ENCODE measurements at regions not wholly inside any gene's neighbourhood (a gene's known extent, or its start where the extent isn't known, plus 50 kb on each side); places are given as distances from the start of the nearest gene placed in this dataset.

DNA sequence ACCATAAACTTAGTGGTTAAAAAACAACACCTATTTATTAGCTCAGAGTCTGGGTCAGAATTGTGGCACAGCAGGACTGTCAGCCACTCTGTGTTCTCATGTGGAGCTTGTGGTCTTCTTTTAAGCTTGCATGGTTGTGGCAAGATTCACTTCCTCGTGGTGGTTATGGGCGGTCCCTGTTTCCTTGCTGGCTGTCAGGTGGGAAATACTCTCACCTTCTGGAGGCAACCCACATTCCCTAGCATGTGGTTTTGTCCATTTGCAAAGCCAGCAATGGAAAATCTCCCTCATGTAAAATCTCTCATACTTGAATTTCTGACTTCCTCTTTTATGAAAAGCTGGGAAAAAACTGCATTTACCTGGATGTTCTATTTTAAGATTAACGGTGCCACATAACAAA, 229.8 kb downstream of the ALX1 start:
- FAIRE-seq, result no peak

DNA sequence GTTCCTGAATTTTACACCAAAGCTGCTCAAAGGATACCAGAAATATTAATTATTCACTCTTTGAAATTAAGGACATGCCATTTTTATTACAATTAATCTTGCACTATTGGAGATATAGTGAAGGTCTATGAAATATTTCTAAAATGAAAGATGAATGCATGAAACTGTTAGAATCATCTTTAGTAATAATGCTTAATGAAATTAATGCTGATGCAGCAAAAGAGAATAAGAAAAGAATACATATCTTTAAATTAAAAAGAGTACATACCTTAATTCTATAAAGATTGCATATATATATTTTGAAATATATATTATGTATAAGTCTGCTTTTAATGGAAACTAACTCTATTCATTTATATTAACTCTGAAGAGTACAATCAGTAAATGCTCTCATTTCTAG, 236.0 kb downstream of the ALX1 start:
- FAIRE-seq, result no peak

DNA sequence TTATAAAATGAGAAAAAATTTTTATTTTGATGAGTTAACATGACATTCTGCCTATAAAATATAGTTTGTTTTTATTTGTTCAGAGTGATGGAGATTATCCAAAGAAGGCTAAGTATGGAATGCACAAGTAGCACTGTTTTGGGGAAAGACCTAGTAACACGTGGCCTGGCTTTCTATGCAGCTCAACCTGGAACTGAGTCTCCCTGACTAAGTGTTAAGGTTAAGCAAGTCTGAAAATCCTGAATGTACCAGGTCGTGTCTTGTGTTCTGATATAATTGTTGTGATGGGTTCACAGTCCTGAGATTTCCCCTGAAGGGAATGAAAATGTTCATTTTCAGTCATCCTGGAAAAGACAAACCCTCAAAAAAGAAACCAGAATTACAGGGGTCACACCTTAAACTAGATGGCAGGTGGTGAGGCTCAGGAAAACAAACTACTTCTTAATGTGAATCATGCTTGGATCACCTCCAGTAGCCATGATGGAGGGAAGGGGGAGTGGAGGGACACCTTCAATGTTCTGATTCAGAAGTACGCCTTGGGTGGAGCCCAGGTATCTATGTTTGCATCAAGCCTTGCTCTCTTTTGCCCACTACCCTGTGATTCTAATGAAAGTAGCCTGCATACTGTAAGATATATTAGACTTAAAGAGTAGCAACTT, 236.8 kb downstream of the ALX1 start:
- FAIRE-seq, result no peak

DNA sequence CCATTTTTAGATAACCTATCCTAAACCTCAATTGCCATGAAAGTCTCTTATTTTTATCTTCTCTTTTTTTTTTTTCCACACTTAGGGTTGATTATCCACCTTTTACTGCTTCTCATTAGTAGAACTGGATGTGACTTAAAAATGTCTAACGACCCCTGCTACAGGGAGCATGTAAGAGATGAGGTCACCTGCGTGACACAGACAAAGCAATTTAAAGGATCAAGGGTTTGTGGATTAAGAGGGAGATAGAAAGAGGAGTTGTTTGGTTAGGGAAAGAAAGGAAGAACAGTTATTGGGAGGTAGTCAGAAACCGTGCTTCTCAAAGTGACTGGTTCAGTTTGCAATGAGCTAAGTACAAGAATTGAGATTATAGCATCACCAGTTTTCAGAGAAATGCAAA, 239.1 kb downstream of the ALX1 start:
- FAIRE-seq, result no peak

DNA sequence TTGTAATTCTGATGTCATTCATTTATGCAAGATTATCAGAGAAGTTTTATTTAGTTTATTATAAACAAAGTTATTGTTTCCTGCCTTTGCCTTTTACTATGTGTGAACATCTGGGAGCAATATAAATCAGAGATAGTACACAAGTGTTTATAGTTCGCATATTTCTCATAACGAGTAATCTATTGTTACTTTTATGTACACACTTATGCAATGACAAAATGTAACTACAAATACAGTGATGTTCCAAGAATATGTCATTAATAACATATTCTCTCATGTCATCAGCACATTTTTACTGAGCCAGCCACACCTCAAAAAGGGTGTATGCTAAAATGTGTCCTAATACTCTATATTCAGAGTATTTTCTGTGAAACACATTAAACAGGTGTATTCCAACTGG, 243.2 kb downstream of the ALX1 start:
- FAIRE-seq, result no peak

DNA sequence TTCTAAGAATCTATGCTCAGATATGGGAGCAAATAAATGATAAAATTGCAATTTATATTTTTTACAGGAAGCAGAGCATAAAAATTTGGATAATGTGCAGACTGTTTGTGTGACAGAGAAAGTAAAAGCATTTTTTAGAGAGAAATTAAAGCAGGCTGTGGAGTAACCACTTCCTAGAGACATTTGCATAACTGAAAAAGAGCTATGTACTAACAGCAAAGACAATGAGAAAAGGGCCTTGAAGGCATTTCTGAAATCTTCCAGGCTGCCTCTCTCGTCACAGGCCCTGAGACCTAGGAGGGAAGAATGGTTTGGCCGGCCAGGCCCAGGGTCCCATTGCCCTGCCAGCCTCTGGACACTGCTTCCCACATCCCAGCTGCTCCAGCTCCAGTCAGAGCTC, 247.2 kb downstream of the ALX1 start:
- no peak for FAIRE-seq

DNA sequence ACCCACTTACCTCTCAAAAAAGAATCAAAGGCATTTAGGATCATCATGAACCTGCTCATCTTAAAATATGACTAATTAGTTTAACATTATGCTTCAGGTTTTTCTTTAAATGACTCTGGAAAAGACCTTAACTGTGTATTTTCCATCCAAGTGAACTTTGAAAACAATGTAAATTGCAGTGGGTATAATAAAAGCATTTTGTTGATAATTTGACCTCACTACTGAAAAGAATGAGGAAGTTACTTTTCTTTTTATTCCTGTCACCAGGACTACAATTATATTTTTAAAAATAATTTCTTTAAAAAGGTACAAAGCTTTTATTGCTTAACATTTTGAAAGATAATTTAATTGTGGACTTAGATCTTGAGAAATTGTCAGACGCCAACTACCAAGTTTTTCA, 249.9 kb downstream of the ALX1 start:
- FAIRE-seq, result no peak

DNA sequence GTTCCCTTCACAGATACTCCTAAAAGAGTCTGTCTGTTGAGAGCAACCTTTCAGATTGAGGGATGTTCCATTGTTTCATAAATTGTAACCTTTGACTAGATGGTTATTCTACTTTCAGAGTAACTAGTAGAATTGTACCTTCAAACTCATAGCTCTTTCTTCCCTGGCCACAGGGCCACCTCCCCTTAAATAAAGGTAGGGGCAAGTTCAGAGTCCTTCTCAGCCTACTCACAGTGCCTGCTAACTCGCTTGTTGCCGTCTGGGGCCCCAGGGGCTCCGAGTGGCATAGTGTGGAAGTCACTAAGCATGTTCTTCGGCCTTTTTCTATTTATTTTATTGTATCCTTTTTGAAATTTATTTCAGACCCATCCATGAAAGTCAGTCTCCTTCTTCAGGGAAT, 250.4 kb downstream of the ALX1 start:
- no peak for FAIRE-seq

DNA sequence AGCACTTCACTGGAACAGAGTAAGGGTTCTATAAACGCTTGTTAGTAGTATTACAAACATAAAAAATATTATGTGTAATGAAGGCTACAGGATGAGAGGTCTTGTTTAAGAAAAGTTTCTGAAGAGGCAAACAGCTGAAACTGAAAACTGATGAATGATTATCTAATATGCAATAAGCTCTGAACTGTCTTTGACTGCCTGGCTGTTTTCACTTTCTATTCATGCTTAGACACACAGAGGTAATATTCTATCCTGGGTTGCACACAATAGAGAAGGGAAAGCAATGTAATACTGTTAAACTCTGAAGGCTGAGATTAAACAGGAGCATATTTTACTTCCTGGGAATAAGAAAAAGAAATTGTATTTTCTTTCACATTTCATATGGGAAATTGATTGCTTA, 251.3 kb downstream of the ALX1 start:
- no peak for FAIRE-seq

DNA sequence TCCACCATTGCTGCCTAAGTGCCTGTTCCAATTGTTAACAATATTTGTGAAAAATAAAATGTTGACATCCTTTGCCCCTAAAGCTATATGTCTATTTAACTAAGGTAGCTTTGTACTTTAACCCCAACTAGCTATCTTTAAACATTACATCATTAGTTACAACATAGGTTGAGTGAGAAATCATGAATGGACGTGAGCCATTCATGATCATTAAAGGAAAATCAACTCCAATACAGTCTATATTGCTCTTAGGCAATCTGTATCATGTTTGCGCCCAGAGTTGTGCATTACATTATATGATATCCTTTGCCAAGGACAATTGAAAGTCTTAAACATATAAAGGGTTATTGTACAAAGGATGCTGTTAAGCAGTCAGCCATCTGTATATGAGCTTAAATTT, 269.6 kb downstream of the ALX1 start:
- FAIRE-seq, result no peak

DNA sequence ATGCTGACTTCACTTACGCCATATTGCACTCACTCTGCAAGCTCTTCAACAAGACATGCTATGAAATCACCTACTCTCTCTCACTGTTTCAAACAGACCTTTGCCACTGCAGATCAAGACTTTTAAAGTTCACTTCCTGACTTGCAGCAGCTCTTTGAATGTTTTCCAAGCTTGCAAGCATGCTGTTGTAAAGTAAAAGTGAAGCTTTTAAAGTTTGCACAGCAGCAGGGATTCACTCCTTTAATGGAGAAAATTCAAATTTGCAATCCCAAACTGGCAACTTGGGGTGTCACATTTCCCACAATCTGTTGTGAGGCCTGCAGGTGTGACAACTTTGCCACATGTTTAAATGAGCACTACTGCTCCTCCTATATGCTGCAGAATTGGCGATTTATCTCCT, 270.9 kb downstream of the ALX1 start:
- no peak for FAIRE-seq

DNA sequence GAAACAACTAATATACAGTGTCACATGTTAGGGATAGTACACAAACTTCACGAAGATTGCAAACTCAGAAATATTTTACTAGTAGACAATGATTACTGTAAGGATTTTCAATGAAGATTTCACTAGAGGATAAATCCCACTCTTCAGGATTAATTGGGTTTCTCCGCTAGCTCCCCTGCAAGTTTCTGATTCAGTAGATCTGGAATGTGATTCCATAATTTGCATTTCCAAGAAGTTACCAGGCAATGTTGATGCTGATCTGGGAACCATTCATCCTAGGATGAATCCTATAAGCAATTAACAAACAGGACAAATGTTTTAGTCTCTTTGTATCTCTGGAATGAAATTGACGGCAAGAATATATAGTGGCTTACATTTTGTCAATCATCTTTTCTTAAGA, 272.4 kb downstream of the ALX1 start:
- FAIRE-seq, result no peak

DNA sequence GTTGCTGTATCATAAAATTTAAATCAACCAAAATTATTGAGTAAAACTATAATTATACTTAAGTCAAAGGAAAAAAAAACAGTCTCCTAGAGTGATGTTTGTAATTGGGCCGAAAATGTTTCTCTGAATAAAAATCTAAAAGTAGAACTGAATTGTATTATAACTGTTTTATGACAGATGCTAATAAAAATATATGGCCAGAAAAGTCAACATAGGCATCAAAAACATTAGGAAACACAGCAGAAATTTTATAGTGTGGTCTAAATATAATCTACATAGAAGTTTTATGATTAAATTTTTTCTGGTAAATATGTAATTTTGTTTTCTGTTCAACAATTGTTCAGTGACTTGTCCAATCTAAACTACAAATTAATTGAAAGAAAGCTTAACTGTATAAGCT, 277.8 kb downstream of the ALX1 start:
- FAIRE-seq, result no peak

DNA sequence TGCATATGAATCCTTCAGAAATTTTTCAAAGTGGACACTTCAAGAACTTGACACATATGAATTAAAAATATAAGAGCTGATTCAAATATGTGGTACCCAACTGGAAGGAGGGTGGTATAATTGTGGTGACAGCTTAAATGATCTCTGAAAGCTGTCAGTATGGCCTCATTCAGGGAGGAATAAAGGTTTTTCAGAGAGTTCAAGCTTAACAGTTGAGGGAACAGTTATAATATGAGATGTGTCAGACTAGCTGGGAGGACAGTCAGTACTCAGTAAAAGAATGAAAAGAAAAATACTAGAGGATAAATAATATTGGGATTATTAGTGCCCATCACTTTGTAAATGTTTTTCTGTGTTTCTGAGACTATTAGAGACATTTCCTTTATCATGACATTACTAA, 277.5 kb downstream of the RASSF9 start:
- FAIRE-seq, result no peak

DNA sequence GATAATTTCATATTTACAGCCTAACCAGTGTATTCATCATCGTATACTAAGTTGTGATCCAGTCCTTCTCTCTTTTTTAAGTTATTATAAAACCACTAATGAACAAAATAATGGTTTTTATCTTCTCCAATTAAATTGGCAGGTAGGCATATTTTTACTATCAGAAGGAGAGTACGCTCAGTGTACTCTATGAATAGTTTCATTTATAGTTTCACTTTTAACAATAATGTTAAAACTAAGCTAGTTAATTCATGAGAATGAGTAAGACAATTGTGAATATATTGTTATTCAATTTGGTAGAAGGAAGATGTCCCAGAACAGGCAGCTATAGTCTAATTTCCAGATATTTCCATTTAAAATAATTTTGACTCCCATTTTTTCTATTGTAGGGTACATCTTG, 277.1 kb downstream of the RASSF9 start:
- FAIRE-seq, result no peak

DNA sequence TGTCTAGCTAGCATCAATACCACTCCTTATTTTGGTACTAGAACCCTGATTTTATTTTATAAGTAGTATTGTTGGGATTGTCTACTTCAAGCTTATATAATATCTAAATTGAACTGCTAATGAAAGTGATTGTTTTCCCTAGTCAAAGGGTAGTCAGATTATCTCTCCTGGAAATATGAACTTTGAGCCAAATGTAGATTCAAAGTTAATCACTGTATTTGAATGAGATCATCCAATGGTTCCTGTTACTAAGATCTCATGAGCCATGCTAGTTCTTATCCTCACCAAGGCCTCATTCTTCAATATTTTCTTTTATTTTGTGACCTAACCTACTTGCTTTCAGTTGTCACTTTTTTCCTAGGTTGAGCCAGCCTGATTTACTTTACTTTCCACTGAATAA, 276.7 kb downstream of the RASSF9 start:
- FAIRE-seq, result no peak

DNA sequence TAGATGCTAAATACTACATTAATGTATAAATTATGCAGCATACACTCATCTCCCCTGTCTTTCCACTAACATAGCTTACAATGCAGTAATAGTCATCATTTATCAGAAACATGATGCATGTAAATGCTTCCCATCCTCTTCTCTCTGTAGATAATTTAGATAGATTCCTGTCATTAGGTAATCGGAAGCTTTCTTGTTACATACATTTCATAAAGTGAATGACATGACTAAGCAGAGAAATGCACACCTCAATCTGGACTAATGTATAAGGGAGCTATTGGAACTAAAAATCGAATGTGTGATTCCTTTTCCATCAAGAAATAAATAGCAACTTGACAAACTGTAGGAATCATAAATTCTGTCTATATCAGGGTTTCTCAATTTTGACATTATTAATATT, 273.4 kb downstream of the RASSF9 start:
- FAIRE-seq, result no peak

DNA sequence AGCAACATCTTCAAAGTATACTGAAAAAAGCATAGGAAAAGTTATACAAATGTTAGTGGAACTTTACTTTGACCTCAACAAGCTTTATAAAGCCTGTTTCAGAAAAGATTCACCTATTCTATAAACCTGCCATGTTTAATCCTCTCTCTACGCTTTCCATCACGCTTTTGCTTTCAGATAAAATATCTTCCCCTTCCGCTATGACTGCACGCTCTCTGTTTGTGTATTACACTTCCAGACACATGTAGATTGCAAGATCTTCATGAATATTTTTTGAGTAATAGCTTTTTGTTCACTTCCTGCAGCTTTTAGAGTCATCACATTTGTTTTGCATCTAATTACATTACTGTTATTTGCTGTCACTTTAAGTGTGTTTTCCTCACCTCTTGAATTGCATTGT, 271.4 kb downstream of the RASSF9 start:
- FAIRE-seq, result no peak

DNA sequence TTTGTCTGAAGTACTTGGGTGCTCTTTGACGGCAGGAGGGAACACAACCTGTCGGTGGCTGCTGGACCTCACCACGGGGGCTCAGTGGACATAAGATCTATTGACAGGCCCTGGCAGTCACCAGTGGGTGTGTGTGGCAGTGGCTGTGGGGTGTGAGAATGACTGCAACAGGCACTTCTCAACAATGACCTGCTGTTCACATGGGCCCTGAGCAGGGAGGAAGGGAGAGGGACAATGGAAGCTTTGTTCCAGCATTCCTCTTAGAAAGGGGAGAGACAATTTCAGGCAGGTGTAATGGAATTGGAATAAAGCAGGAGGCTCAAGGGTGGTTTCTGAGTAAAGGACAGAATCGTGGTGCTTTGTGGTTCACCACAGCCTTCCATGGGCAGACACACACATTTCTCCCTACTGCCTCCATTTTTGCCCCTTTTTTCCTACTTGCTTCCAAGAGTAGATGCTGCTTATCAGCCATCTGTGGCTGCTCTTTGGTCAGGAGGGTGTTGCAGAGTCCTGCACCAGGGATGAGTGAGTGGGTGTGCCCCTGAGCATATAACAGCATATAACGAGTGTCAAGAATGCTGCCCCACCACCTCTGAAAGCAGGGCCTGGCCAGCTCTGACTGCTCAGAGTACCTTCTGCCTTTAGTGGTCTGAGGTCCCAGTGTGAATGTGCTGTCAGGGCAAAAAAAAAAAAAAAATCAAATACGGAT, 267.7 kb downstream of the RASSF9 start:
- FAIRE-seq, result no peak

DNA sequence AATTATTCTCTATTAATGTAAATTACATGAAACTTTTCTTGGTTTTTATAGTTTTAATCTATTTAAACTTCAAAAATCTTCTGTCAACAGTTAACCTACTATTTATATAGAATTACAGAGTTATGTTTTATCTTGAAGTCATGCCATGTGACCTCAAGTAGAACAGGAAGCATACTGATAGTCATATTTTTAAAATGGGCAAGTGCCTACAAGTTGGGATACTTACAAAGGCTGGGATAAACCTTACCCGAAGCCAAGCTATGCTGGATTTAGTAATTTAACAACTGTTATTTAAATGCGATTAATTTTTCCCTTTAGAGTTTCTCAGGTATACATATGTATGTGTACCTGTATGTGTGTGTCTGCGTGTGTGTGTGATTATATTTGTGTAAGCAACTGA, 266.9 kb downstream of the RASSF9 start:
- FAIRE-seq, result no peak

DNA sequence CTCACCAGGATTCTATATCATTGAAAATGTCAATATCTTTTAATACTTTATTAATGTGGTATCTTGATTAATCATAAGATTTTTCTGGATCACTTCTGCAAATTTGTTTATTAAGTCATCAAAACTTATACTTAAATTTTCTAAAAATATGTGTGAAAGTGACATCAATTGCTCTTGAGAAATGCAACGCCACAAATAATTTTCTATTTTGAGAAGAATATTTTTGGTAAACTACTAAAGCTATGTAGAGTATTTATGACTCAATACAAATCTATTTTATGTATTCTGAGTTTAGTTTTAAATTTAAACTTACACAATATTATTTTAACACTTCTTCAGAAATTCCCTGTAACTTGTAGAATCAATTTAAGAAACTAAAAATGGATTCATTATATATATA, 263.3 kb downstream of the RASSF9 start:
- FAIRE-seq, result no peak

DNA sequence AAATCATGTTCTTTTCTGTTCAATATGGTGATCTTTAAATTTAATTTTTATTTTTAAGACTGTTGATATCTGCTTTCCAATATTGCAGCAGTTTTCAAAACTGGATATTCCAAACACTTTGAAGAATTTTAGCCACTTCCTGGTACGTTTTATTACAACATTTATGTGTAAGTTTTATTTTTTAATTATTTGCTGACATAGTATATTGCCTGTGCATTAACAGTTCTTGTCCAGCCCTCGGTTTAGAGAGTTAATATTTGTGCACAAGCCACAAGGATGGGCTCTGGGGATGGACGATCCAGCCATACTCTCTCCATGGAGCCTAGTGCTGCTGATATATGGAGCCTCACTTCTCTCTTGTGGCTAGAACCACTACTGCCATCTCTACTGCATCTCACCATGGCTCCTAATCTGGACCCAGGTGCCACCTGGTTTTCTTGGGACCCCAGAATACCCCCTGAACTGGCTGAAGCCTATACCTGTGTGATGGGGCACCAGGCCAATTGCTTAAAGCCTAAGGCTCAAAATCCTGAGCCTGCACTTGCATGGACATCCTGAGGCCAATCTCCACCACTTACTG, 262.5 kb downstream of the RASSF9 start:
- no peak for FAIRE-seq

DNA sequence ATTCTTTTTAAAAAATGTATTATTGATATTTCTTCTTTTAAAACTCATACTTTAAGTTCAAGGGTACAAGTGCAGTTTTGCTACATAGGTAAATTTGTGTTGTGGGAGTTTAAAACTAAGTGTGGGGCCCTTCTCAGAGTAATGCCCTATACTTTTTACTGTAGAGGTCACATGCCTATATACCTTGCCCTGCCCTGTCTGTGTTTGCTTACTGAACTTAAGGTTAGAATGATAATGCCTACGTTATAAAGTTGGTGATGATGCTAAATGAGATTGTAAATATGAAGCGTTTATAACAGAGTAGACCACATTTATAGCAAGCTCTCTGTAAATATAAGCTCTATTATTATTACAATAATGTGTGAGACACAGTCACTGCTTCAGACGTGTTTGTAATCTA, 261.9 kb downstream of the RASSF9 start:
- FAIRE-seq, result no peak

Data from TTC549 (cell line).